Left ventricle myocardium inferior (tissue), 1 donor: ENCODE measurements at regions not wholly inside any gene's neighbourhood (a gene's known extent, or its start where the extent isn't known, plus 50 kb on each side); places are given as distances from the start of the nearest gene placed in this dataset.

Source experiments
- DNase-seq: peaks from one replicate; pipeline ENCODE4 v3.0.0-alpha.2; 2020
- H3K27ac ChIP-seq: fragments of 200-600 bp; replicated peaks from 2 replicates; pipeline ENCODE4 v1.8.0; 2021
- H3K27me3 ChIP-seq: fragments of 200-600 bp; 2 replicates; pipeline ENCODE4 v1.8.0; 2021; ENCODE audit warnings: low read depth
- H3K36me3 ChIP-seq: fragments of 200-600 bp; 2 replicates; pipeline ENCODE4 v1.8.0; 2021
- H3K4me1 ChIP-seq: fragments of 200-600 bp; 2 replicates; pipeline ENCODE4 v1.8.0; 2021
- H3K4me3 ChIP-seq: fragments of 200-600 bp; 2 replicates; pipeline ENCODE4 v1.8.0; 2021; ENCODE audit warnings: mild to moderate bottlenecking, moderate library complexity
- H3K9me3 ChIP-seq: fragments of 200-600 bp; replicated peaks from 2 replicates; pipeline ENCODE4 v1.8.0; 2021
- CTCF ChIP-seq: fragments of 200-600 bp; IDR thresholded peaks from 2 replicates; pipeline ENCODE4 v1.8.0; 2021; ENCODE audit warnings: antibody characterized with exemption, mild to moderate bottlenecking, borderline replicate concordance
- intact Hi-C: fragments of 100-400 bp; cut with micrococcal nuclease; formaldehyde crosslinking; loops from one replicate; pipeline ENCODE4 v1.11.0; 2022
- donor health status: DM: no; HTN: yes; CAD: no; lungs with severe emphysema.

- no peak for TF ChIP-seq CTCF
- H3K4me3 ChIP-seq = no peak overlapping the region
- H3K4me1 ChIP-seq = no peaks in the 10 kb centered on the region
- no peak for DNase-seq
- H3K36me3 ChIP-seq = no peaks in the 10 kb centered on the region
- intact Hi-C loops = no loop called here
- peaks cover 21% of the 10 kb centered on the region for H3K9me3 ChIP-seq
- H3K27me3 ChIP-seq = peaks cover 6% of the 10 kb centered on the region
- H3K27ac ChIP-seq = no peak overlapping the region
These were observed 478.4 kb downstream of the ACTL7B start for GRCh38 chr9:108377382-108377781.

GRCh38 chr9:108376140-108376539 is 479.6 kb downstream of the ACTL7B start:
- intact Hi-C loops = no loop called here
- Histone ChIP-seq H3K27me3 (peaks cover 6% of the 10 kb centered on the region), H3K4me1 (no peaks in the 10 kb centered on the region), H3K9me3 (peaks cover 30% of the 10 kb centered on the region), H3K36me3 (no peaks in the 10 kb centered on the region), H3K27ac (no peak overlapping the region), H3K4me3 (no peak overlapping the region)
- no peak for TF ChIP-seq CTCF
- no peak for DNase-seq

- no peak for TF ChIP-seq CTCF
- Histone ChIP-seq H3K4me3 (no peak overlapping the region), H3K27me3 (peaks cover 6% of the 10 kb centered on the region), H3K27ac (no peak overlapping the region), H3K4me1 (no peaks in the 10 kb centered on the region), H3K36me3 (no peaks in the 10 kb centered on the region), H3K9me3 (peaks cover 44% of the 10 kb centered on the region)
- no peak for DNase-seq
- intact Hi-C loops = no loop called here
These were observed 481.2 kb downstream of the ACTL7B start for GRCh38 chr9:108374626-108375025.

GRCh38 chr9:108367188-108367587 is 488.6 kb downstream of the ACTL7B start:
- intact Hi-C loops = no loop called here
- no peaks in the 10 kb centered on the region for H3K4me1 ChIP-seq
- DNase-seq = no peak
- H3K4me3 ChIP-seq = no peak overlapping the region
- H3K27me3 ChIP-seq = no peaks in the 10 kb centered on the region
- no peak for TF ChIP-seq CTCF
- H3K36me3 ChIP-seq = no peaks in the 10 kb centered on the region
- no peak overlapping the region for H3K27ac ChIP-seq
- peaks cover 21% of the 10 kb centered on the region for H3K9me3 ChIP-seq

- no peak for TF ChIP-seq CTCF
- no peaks in the 10 kb centered on the region for H3K4me1 ChIP-seq
- H3K9me3 ChIP-seq = no peaks in the 10 kb centered on the region
- H3K27ac ChIP-seq = no peak overlapping the region
- no peak overlapping the region for H3K4me3 ChIP-seq
- H3K27me3 ChIP-seq = no peaks in the 10 kb centered on the region
- no peaks in the 10 kb centered on the region for H3K36me3 ChIP-seq
- DNase-seq = no peak
- intact Hi-C loops = no loop called here
These were observed 492.5 kb downstream of the ACTL7B start for GRCh38 chr9:108363311-108363710.

- intact Hi-C loops = no loop called here
- no peak for TF ChIP-seq CTCF
- H3K27ac ChIP-seq = no peak overlapping the region
These were observed 495.5 kb downstream of the ACTL7B start for GRCh38 chr9:108360304-108360703.

More at GRCh38 chr9:108360304-108360703, 495.5 kb downstream of the ACTL7B start:
- no peaks in the 10 kb centered on the region for H3K9me3 ChIP-seq
- no peak for DNase-seq
- H3K36me3 ChIP-seq = no peaks in the 10 kb centered on the region
- no peaks in the 10 kb centered on the region for H3K27me3 ChIP-seq
- H3K4me3 ChIP-seq = no peak overlapping the region
- no peaks in the 10 kb centered on the region for H3K4me1 ChIP-seq
